SK-N-SH (cell line): ENCODE measurements at regions not wholly inside any gene's neighbourhood (a gene's known extent, or its start where the extent isn't known, plus 50 kb on each side); places are given as distances from the start of the nearest gene placed in this dataset.

Experiments
- CTCF ChIP-seq: fragments of 200-600 bp; sonication (generic); IDR thresholded peaks from 2 replicates; pipeline ENCODE4 v1.6.1; 2017; ENCODE audit warnings: antibody characterized with exemption, mild to moderate bottlenecking, moderate library complexity
- EP300 ChIP-seq, 2 experiments: IDR thresholded peaks; 2 replicates each; pipeline versions ENCODE4 v1.4.0 to v1.6.1; 2012; ENCODE audit warnings: borderline replicate concordance in 1 of 2, low read depth in 1 of 2, low read length in 1 of 2
- GABPA ChIP-seq: IDR thresholded peaks from 2 replicates; pipeline ENCODE4 v1.4.0; 2012; ENCODE audit warnings: low read depth, mild to moderate bottlenecking
- SIN3A ChIP-seq: IDR thresholded peaks from 2 replicates; pipeline ENCODE4 v1.6.1; 2012; ENCODE audit warnings: low read depth, mild to moderate bottlenecking, low read length, moderate library complexity, borderline replicate concordance
- TAF1 ChIP-seq: IDR thresholded peaks from 2 replicates; pipeline ENCODE4 v1.6.1; 2012; ENCODE audit warnings: low read depth, mild to moderate bottlenecking, low read length, moderate library complexity, borderline replicate concordance
- YY1 ChIP-seq: IDR thresholded peaks from 2 replicates; pipeline ENCODE4 v1.4.0; 2012; ENCODE audit warnings: low read depth, mild to moderate bottlenecking

- TF ChIP-seq SIN3A = no peak
- TF ChIP-seq CTCF = no peak
- TF ChIP-seq TAF1 = no peak
- no peak for TF ChIP-seq YY1
- no peak for TF ChIP-seq EP300 (IDR thresholded peaks at IDR 0.05; ENCODE audit: borderline replicate concordance in 1 of 2, low read depth in 1 of 2, low read length in 1 of 2)
- no peak for TF ChIP-seq GABPA
These were observed 189.2 kb upstream of the ADGRB3 start for GRCh38 chr6:68445926-68446325.
